TTC549 (cell line): ENCODE measurements at regions not wholly inside any gene's neighbourhood (a gene's known extent, or its start where the extent isn't known, plus 50 kb on each side); places are given as distances from the start of the nearest gene placed in this dataset.
"Not testable (repeated sequence)": the region's sequence is repeated elsewhere in the genome, so short reads cannot be mapped to it uniquely, and the experiment has no call there.

ENCODE experiments used
- FAIRE-seq: peaks from 2 replicates; lab custom pipeline; 2012; peaks lifted over from hg19 to GRCh38; lab: Jason Lieb, UNC

DNA sequence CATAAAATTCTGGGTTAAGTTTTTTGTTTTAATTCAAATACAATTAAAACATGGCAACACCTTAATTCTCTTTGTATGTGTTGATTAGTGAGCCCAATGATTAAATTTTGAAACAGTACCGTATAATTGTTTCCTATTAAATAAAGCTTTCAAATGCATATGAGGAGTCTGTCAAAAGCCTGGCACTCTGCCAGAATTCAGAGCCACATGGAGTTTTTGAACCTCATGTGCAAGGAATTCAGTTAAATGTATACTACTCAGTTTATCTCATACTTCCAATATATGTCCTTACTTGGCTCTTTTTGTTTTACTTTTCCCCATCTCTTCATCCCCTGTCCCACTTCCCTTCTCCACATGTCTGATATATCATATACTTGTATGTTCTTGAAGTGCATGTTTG, 165.6 kb upstream of the FAM3C start:
- no peak for FAIRE-seq

DNA sequence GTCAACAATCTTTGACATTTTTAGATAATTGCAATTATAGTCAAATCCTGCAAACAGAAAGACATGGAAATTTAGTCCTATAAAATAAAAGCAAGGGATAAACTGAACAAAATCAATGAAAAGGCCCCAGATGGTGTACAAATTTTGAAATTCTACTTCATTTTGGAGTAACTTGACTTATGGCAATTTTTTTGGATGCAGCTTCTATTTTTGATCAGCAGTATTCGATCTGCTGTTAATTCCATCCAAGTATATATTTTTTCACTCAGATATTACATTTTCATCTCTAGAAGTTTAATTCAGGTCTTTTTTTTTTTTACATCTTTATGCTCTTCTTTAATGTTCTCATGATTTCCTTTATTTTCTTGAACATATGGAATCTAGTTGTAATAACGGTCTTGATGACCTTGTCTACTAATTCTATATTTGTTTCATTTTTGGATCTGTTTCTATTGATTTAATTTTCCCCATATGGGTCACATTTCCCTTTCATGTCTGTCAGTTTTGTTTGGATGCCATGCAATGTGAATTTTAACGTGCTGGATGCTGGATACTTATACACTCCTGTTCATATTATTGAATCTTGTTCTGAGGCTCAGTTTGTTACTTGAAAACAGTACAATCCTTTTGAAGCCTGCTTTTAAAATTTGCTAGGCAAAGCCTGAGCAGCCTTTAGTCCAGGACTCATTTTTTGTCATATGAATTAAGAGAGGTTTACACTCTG, 164.3 kb upstream of the FAM3C start:
- no peak for FAIRE-seq

DNA sequence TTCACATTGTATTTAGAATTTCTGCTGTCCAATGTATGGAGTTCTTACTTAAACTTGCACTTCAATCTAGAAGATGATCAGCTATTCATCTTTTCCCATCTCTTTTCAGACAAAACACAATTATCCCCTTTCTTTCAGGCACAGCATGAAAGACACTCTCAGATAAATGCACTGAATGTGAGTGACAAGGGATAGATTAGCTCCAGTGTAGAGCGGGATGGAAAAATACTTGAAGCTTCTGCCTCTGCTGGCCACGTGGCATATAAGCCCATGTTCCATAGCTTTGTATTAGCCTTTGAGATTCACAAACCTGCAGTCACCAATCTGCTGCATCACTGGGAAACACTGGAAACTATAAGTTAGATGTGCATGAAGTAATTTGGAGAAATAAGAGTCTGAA, 162.2 kb upstream of the FAM3C start:
- no peak for FAIRE-seq

DNA sequence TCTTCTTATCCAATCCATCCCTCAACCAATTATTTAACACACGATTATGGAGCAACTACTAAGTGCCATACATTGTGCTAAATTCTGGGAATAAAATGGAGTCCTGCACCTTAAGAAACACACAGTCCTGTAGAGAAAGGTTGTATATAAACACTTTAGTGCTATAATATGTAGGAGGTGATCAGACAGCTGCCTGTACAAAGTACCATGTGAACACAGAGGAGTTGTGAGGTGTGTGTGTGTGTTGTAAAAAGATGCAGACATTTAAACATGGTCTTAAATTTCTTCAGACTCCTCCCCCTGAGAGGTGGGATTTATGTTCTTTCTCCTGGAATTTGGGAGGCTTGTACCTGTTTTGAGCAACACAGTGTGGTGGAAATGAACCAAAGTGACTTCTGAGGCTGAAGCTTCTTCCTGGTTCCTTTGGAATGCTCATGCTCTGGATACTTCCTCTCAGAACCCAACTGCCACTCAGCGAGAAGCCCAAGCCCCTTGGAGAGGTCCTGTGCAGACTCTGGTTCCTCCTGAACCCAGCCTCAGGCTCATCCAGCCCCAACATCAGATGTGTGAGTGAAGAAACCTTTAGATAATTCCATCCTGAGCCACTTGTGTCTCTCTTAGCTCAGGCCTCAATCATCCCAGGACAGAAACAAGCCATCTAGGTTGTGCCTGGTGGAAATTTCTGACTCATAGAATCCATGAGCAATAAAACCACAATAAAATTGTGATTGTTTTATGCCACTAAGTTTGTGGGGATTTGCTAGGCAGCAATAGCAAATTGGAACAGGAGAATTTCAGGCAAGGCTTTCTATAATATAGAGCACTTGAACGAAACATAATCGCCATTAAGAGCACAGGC, 161.2 kb upstream of the FAM3C start:
- FAIRE-seq = no peak

DNA sequence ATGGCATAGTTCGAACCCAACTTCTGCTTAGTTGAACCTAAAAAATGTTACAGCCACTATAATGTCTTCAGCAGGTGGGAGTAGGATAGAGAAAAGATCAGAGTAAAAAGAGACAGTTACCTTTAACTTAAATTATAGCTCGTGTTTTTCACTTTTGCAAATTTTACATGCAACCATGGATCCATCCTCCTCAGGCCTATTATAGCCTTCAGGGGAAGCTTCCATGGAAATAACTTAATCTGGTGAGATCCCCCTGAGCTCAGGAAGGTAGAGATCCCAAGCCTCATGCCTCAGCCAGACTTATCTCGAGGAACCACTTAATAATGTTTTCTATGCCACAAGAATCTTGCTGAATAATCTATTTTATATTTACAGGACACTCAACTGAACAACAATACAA, 159.4 kb upstream of the FAM3C start:
- no peak for FAIRE-seq

DNA sequence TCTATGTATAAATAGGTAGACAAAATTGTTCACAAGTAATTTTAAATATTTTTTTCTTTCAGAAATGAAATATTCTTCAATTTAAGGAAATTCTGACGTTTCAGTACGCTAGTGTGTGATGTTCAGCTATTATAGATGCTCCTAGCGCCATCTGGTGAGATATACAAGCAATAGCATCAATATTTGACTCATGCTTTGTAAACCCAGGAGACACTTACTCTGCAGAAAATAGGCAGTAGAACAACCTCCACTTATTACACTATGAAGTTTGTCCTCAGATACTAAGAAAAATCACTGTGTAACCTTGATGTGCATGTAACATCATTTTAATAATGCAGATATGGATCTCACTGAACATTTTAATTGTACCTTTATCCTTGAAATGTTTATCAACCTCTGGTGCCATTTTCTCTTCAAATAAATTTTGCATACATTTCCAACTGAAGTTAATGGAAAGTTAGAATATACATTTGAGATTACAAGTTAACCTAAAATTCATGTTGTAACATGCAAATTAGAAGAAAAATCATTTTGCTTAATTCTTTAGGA, 151.5 kb upstream of the FAM3C start:
- FAIRE-seq = peak; percentile 95

DNA sequence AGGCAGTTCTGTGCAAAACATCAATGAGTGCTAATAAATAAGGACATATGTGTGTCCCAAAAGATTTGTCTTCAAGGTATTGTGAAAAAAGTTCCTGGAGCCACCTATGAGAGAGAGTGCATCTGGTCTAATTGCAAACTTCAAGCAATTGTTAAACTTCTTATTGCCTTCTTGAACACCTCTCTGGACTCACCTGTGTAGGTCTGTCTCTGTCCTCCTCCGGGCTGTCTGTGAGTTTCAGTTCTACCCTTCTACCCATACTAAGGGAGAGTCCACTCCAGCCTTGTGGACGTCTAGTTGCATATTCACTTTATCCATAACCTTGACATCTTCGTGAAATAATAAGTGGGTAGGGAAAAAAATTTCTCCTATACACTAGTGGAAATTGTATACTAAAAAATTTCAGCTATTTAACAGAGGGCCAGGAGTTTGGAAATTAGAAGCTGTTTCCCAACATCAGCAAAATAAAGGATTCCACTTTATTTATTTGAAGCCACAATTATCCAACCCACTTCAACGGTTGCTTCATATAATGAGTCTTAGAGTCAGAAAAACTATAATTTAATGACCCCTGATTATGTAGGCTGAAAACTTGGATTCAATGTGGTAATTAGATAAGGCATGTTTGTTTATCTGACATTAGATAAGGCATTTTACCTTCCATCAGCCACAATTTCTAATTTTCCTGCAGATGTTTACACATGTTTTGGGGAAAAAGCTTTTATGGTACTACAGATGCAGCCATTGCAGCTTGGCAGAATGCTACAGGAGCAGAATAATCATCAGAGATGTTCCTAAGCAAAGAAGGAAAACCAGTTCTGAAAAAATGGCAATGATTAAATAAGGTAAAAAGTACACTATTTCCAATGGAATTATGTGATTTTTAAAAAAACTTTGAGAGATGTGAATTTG, 150.8 kb upstream of the FAM3C start:
- no peak for FAIRE-seq

DNA sequence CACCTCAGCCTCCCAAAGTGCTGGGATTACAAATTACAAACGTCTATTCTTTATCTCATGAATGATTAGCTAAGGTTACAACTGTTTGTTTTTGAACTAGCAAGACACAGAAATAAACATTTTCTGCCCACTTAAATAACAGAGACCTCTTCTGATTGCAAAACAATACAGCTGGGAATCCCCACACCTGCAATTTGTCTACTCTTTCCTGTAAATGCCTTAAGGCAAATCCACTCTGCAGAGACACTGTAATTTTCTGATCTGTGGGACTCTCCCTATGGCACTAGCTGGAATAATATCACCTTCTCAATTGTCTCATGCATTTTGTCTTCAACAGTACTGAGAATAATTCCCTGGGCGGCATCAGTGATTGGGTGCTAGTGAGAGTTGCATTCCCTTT, 149.3 kb upstream of the FAM3C start:
- no peak for FAIRE-seq

DNA sequence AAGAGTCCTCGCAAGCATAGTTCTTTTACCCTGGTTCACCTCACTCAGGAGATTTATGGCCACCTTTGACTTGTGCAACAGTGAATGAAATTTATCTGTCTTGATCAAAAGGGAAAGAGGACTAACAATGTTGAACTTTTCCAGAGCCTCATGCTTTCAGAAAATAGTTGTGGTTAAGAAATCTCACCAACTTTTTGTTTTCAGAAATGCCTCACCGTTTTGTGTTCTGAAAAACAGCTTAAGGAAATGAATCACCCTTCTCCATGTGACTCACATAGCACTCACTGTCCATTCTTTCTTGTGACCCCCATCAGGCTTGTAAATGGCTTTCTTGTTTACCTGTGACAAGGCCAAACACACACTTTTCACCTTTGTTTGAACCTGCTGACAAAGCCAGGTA, 148.6 kb upstream of the FAM3C start:
- FAIRE-seq = no peak

DNA sequence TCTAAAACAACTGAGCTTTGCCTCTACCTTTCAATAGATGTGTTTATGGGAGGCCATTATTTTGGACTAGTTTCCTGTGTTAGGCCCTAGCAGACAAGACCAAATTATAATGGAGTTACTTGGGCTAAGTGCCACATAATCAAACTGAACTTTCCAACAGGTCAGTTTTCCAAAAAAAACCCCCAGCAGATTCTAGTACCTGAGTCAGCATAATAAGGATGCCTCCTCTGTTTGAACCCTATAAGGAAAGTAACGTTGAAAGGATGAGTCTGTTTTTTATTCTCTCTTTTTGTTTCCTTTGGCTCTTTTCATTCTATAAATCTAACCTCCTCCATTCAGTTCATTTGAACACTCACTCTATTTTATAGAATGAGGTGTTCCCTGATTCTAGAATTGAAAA, 148.1 kb upstream of the FAM3C start:
- no peak for FAIRE-seq

DNA sequence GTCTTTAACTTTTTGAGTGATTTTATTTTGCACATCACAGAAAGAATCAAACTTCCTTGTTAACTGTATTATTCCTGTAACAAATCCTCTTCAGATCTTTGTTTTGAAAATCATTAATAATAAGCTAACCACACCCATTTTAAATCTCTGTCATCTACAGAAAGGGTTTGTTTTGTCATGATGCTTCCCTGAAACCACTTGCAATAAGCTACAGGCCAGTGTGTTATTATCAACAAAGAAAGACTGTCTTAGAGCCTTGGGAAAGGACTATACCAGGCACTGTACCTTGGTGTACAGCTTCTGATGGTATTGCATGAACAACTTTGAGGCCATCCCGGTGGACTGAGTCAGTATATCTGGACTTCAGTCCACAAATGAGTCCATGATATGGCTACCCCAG, 145.3 kb upstream of the FAM3C start:
- no peak for FAIRE-seq

DNA sequence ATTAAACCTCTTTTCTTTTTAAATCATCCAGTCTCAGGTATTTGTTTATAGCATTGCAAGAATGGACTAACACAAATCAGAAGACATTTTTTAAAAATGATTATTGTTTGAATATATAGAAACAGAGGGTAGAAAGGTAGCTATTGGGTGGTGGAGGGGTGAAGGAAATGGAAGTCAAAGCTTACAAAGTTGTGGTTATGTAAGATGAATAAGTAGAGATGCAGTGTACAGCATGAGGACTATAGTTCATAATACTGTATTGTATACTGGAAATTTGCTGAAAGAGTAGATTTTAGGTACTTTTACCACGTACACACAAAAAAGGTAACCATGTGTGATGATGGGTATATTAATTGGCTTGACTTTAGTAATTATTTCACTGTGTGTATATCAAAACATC, 144.0 kb upstream of the FAM3C start:
- FAIRE-seq = no peak

DNA sequence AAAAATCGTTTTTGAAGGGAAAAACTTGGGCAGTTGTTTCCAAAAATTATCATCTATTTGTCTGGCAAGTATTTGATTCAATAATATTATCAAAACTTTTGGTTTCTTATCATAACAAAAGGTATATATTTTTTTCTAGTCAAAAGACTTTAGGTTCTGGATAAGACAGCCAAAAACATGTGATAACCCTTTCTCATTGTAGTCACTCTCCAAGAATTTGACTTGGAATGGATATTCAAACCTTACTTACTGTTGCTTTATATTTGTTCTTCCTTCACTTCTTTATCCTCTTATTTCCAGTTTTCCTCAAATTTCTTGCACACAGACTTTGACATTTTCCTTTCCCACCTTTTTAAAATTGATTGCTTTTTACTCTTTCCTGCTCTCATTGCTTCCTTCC, 140.9 kb upstream of the FAM3C start:
- no peak for FAIRE-seq

DNA sequence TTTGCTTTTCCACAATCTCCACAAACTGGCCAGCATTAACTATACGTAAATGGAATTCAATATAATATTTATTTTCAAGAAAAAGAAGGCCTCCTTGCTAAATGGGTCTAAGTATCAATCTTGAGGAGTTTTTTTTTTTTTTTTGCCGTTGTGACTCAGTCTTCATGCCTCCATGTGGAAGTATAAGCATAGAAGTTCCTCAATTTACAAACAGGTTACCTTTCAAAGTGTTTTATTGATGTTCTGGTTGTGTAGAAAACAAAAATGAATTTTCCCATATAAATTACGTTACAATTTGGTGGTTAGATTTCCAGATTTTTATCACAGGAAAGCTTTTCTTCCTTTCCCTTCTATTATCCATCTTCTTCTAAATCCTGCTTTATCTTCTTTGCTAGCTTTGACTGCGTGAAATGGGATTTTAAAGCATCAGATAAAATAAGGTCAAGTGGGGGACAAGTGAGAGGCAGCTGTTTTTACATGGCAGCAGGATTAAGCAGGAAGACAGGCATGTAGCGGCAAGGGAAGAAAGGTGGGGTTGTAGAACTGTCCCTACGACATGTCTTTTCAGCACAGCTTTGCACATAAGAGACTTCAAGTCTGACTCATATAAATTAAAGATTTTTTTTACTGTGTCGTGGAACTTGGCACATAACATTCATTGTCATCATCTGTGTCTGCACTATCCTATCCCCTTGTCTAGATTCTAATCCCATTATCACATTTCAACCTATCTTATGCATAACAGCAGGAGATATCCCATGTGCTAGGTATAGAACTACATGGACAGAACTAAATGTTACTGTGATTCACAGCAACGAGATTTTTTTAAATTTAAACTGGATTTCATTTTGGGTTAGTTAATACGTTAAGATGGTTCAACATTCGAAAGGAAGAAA, 135.3 kb upstream of the FAM3C start:
- FAIRE-seq = no peak

DNA sequence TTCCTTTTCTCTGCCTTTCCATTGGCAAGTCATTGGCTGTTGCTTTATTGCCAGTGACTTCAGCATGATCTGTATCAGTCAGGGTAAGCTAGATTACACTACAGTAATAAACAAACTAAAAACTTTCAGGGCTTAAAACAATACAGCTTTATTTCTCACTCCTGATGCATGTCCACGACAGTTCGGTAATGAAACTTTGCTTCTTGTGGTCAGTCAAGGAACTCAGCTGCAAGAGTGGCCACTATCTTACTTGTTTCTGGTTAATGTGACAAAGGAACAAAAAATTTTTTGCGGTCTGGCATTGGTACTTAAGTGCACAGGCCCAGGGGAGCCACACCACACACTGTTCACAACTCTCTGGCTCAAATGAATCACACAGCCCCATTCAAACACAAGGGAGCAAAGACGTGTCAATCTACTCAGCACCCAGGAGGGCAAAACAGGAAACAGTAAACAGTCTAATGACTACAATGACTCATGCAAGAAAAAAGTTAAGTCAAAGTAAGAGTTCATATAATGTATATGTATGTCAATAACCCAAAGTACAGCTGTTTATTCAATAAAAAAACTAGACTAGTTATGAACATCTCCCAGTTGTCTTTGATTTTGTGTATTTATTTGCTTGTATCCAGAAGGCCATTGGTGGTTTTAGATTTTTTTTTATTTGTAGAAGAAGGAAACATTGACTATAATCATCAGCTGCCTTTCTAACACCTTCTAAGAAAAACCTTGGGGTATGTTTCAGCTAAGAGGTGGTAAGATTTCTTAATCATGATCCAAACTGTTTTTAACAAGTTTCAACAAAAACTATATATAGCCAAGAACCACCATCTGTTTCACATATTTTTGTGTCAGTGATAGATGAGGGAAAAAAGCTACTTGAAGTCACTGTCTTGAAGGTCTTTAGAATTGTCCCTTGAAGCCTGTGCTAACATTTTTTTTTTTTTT, 134.4 kb upstream of the FAM3C start:
- FAIRE-seq = no peak

DNA sequence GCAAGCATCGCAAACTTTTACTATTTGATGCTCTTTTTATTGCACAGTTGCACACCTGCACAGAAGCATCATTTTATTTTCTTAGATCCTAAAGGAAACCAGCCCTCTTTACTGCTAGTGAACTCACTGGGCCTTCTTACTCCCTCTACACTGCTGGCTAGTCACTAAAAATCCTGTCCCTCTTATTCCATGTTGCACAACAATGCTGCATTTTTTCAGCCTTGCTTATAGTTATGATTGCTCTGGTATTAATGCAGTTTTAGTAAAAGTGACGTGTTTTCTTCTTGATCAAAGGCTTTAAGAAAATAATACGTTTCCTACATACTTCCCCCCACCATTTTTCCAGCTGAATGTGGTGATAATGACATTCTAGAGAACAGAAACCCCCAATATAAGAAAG, 132.9 kb upstream of the FAM3C start:
- no peak for FAIRE-seq

DNA sequence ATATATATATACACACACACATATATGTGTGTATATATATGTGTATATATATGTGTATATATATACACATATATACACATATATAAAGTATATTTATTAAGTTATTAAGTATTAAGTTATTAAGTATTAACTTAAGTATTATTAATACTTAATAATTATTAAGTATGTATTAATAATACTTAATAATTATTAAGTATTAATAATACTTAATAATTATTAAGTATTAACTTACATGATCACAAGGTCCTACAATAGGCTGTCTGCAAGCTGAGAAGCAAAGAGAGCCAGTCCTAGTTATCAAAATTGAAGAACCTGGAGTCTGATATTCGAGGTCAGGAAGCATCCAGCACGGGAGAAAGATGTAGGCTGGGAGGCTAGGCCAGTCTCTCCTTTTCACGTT, 130.1 kb upstream of the FAM3C start:
- FAIRE-seq = not testable (repeated sequence)

DNA sequence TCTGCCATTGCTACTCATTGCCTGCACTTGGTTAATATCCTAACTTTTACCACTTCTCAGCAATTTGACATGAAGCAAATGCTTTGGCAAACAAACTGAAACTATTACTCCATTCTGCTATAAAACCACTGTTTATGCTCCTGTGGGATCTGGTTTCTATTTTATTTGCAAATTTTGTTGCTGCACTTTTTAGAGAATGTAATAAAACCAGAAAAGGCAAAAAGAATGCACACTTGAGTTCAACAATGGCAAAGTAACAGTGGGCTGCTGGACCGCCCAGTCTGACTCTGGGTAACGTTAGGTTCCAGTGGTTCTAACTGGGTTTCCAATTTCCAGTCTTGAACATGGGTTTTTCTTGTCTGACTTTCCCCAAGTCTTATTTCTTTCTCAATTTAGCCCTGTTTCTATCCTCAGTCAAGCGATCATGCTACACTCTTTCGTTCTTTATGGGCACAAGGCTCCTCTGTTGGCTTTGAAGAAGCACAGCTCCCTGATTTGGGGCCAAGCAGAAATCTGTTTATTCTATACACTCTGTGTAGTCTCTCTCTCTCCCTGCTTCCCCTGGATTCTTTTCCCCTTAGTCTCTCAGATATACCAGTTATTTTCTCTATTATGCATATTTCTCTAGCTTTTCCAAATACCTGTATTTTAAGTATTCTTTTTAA, 129.2 kb upstream of the FAM3C start:
- no peak for FAIRE-seq

DNA sequence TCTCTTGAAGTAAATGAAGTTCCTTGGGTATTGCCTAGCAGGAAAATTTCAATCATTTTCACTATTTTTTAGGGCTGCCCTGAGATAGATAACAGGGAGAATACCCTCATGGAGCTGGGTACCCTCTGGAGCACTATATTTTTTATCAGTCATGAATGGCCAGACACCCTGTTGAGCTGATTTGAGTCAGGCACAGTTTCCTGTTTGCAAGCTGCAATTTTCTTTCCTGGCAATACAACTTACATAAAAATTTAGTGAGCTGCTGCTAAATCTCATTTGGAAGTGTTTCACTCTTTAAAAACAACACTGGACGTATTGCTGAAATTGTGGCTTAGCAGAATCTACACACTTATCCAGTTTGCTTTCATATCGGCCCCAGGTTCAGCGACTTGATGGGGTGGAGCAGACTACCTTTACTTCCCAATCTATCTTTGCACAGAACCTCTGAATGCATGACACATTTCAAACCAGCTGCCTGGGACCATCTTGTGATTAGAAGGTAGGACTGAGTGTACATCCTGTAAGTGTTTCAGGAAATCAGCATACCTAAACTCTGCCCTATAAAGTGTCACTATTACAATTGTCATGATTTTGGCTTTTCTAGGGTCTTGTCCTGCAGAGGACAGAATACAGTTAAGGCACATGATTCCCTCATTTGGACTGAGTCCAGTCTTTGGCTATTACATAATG, 125.7 kb upstream of the FAM3C start:
- no peak for FAIRE-seq
